ENCODE measurements at regions not wholly inside any gene's neighbourhood (a gene's known extent, or its start where the extent isn't known, plus 50 kb on each side); places are given as distances from the start of the nearest gene placed in this dataset.

DNA sequence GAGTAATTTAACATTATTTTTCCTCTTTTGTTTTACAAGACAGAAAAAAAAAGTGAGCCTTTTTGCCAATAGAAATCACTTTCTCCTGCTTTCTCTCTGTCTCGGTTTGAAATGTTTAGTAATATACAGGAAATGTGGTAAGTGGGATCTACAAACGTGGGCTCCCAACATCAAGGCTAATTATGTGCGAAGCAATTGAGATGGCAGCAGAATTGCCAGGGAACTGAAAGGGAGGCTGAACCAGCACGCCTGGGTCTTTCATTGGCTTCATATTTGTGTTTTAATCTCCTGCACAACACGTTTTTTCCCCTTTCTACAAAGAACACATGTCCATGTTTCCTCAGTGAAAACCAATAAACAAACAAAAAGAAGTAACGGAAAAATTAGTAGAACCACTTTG is 743.9 kb upstream of the SOX9 start:
- no peak for DNase-seq

DNA sequence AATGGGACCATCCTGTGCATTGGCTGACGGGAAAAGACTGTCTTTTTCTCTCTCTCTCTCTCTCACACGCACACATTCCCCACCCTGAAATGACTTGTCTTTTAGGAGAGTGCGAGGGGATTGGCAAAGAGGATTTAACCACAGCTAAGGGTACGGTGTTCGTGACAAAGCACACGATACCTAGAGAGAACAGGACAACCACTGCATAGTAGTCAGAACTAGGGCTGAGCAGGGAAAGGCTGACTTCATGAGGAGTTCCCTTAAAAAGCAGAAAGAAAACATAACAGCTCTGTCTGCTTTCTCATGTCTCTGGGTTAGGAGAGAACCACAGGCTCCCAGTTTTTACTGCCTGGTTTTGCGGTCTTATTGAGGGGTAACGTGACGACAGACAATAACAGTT is 742.8 kb upstream of the SOX9 start:
- no peak for DNase-seq

DNA sequence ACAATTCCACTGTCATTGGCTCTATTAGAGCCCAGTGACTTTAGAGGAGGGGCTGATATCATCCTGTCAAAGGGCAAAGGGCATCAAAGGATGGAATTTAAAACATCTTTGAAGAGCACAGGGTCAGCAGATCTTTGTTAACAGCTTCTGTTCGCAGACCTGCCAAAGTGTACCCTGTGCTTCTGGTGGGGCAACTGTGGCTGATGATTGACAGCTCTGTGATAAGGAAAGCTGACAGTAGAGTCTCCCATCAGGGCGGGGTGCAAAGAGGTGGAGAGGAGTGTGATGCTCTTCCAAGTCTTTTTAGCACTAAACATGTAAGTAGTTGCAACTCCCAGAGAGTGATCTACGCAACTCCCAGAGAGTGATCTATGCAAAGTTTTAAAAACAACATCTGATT is 742.1 kb upstream of the SOX9 start:
- no peak for DNase-seq

DNA sequence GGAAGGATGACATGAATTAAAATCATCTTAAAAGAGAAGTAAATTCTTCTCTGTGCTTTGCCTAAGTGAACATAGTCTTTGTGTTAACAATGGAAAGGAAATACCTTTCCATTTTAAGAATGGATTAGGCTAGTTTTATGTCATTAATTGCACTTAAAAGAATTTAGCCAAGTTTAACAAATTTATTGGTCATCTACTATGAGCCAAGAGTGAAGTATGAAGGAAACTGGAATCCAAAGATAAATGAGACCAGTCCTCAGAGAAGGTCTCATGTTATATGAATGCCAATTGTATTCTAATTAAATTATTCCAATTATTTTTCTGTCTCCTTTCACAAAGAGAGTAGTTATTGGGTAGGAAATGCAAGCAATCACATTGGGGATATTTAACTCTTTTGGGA is 741.3 kb upstream of the SOX9 start:
- DNase-seq, result no peak

DNA sequence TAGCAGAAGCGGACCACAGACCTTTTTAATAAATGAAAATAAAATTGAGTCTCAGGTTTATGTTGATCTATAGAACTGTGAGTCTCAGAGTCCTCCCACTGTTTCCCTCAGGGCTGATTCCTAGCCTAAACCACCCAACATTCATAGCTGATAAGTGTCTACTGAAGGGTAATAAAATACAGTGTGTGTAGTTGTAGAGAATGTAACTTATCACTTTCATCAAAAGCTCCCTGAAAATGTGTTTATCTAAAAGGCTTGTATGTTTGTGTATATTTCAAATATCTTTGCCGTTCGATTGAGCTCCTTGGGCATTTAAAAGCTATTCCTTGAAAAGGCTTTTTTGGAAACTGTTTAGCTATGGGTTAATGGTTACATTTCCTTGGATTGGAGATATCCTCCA is 740.3 kb upstream of the SOX9 start:
- no peak for DNase-seq

DNA sequence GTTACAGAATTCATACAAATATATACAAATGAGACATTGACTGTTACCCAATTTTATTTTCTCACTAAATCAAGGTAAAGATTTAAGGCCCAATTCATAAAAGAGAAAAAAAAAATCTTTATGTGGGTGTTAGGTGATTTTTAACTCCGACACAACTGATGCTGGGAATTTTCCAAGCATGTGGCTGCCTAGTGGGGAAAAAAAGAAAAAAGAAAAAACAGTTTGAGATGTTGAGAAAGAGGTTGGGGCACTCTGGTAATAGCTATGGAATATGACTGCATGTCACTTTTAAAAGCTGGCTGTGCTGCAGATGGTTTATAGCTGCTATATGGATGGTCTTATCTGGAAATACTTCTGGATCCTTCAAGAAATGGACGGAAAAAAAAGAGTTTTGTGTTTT is 739.9 kb upstream of the SOX9 start:
- DNase-seq, result no peak

DNA sequence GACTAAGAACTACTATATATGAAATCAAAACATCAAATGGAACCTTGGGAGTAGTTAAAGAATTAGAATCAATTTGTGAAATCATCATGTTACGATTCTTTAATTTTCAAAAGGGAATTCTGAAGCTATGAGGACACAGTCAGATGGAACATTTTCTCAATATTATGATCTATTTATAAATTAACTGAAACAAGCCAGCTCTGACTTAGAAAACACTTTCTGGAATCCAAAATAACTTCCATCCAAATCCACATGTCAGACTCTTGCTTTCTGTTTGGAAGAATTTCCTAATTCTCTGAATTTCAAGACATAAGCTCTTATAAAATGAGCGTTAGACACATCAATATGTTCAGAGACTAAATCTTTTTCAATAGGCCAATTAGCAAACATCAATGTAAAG is 737.7 kb upstream of the SOX9 start:
- DNase-seq, result no peak

DNA sequence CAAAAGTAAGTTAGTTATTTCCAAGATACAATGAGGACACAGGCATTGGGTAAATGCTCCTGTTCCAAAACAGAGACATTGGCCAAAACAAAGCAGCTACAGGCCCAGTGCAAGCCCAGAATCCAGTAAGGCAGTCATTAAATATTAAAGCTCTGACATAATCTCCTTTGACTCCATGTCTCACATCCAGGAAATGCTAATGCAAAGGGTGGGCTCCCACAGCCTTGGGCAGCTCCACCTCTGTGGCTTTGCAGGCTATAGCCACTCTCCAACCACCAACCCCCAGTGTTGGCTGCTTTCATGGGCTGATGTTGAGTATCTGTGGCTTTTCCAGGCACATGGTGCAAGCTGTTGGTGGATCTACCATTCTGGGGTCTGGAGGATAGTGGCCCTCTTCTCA is 733.4 kb upstream of the SOX9 start:
- no peak for DNase-seq

DNA sequence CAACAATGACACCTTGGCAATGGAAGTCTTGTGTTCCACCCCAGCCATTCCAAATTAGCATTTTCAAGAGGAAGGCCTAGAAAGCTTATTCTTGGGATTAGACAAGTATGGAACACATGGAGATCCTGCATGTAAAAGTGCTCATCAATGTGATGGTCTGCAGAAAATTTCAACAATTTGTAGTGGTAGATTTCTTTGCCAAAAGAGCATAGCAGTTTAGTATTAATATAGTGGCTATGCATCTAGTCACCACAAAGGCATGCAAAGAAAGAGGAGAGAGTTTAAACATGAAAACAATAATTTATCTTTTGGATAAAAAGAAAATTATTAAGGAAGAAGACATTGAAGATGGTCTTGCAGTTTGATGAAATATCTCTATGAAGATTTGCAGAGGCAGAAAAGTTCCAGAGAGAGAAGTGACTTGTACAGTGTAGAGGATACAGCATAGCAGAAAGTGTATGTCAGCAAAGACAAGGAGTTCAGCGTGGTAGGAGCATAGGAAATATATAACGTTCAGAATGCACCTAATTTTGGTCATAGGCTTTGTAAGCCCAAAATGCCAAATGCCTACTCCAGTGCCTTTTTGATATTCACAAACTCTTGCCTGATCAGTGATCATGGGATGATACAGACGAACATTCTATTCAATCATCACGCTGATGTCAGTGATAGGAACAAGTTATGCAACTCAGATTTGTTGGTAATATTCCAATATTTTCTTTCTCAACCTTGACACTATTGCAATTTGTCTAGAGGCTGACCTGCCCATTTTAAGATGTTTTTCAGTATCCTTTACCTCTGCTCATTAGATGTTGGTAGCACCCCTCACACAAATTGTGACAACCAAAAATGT is 727.9 kb upstream of the SOX9 start:
- DNase-seq, result no peak

DNA sequence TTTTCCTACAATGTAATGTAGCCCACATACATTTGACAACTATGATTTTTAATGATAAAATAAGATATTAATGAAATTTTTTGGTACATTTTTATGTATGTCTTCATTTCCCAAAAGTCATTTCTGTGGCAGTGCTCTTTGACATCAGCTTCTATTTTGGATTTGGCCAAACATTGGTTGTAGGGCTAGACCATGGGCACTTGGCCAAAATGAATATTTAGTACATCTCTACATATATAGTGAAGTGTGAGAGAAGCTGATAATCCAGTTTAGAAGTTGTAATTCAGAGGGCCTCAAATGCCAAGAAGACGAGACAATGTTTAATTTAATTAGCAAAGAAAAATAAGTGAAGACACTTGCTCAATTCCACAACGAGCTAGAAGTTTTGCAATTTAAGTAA is 724.9 kb upstream of the SOX9 start:
- DNase-seq, result no peak

DNA sequence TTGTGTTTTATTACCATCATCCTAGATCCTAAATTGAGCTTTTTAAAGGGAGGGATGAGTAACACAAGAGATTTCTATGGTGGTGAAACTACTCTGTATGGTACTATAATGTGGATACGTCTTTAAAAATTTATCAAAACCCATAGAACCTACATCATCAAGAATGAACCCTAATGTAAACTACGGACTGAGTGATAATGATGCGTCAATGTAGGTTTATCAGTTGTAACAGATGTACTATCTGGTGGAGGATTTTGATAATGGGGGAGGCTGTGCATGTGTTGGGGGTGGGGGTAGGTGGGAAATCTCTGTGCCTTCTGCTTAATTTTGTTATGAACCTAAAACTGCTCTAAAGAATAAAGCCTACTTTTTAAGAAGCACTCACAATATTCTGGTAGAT is 724.1 kb upstream of the SOX9 start:
- no peak for DNase-seq

DNA sequence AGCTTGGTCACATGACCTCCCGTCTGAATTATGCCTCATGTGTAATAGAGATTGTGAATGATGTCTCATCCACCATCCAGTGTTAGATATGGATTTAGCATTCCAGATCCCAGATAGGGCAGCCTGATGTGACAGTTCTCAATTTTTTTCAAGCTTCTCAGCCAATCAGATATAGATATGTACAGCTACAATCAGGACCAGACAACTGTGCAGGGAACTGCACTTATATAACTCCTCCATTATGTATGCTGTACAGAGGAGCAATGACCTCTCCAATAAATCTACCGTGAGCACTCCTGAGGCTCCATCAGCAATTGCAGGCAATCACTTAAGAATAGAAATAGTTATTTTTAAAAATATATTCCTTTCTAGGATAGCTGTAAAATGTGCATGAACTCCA is 722.8 kb upstream of the SOX9 start:
- no peak for DNase-seq

DNA sequence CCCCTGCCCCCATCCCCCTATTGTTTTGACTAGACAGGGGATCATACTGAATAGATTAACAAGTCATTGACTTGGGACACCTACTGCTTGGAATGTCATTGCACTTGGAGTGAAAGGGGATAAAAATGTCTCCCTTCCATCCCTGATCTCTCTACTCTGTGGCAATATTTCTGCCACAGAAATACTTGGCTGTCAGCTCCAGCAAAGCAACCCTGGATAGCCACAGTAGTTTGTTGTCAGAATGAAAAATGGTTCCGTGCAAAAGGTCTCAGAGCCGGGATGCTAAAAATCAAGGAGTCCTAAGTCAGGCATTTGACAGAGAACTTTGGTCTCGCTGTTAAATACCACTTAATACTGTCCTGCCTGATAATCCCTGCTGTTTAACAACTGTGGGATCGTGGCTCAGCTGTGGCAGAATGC is 722.0 kb upstream of the SOX9 start:
- DNase-seq, result no peak

DNA sequence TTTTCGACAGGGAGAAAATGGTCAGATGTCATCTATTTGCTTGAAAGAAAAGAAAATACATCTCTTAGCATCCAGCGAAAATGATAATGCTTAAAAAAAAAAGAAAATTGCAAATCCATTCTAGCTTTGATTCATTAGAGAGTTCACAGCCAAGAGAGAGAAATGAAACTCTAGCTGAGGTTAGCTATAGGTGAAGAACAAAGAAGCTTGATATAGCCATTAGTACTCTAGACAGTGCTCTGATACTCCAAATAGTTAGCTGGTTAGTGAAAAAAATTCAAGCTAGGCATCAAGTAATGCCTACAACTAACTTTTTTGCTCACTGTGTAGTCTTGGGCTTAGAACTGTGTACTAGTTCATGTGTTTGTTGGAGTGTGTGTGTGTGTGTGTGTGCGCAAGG is 721.6 kb upstream of the SOX9 start:
- no peak for DNase-seq

DNA sequence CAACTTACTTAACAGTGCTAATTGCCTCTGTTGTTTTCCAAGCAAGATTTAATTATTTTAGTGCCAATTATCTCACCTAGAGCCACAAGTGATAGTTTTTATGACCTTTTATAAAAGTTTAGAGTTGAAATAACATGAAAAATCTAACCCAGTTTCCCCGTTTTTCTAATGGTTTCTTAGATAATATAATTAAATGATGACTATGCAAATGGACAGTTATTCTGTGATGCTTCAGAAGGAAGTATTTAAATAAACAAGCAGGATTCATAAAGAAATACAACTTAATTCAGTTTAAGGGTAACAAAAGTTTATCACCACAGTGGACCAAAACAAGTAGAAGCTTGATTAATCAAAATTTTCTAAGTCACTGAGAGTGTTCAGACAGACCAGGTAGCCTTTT is 721.2 kb upstream of the SOX9 start:
- DNase-seq, result no peak

DNA sequence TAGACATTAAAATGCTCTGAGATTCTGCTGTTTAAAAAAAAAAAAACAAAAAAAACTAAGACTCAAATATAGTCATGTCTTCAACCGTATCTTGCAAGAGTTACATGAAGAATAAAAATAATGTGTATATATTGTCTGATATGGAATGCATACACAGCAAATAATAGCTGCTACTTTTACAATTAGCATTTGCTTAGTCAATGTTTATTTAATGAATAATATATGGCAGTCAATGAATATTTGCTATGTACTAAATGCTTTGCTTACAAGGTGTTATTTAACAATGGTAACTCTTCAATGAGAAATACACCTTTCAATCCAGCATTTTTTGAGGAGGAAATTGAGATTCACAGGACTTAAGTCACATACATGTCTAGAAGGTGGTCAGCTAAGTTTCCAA is 718.8 kb upstream of the SOX9 start:
- no peak for DNase-seq

DNA sequence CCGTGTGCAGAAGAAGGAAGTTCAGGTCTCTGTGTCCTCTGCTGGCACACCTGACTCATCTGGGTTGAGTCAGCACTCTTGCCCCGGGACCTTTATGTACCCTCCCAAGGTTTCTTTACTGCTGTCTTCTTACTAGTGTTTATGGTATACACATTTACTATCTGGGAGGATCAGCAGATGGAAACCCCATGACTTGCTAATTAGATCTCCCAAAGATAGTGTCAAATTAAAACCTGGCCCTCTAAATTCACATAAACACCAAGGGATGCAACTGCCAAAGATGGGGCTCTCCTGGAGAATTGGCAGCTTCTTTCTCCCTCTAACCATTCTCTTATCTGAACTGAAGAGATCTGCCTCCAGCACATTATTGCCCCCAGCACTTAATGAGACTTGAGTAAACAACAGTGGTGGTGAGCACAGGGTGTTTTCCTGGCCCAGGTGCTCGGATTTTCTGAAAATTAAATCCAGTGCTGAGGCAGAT is 718.1 kb upstream of the SOX9 start:
- peak; percentile 46 for DNase-seq

DNA sequence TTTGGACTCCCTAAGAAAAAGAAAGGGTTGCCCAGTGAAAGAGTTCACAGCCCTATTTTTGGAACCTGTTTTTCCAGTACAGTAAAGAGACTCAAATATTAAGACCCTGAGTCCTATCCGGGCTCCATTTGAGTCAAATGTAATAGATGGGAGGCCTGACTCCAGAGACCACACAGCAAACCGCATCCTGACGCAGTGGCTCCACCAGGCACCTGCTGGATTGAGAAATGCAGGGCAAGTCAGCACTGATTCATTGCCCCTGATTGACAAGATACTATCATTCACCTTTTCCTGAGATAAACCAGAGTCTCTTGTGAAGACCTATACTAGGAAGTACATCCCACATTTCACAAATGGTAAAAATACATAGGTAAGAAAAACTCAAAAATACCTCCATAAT is 715.7 kb upstream of the SOX9 start:
- no peak for DNase-seq

DNA sequence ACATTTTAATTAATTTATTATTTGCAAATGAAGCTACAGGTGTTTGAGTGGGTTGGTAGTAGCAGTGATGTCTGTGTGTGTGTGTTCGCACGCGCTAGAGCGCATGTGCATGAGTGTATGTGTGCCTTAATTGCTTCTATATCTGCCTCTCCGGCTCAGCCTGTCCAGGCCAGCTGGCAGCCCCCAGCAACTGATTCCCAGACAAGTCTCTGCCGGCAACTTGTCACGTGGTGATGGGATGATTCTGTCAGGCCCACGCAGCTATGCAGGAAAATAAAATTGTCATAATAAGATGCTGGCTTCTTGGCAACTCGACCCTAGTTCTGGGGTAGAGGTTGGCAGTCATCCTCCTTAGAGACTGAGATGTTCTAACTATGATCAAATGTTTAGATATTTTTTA is 712.8 kb upstream of the SOX9 start:
- DNase-seq, result no peak

DNA sequence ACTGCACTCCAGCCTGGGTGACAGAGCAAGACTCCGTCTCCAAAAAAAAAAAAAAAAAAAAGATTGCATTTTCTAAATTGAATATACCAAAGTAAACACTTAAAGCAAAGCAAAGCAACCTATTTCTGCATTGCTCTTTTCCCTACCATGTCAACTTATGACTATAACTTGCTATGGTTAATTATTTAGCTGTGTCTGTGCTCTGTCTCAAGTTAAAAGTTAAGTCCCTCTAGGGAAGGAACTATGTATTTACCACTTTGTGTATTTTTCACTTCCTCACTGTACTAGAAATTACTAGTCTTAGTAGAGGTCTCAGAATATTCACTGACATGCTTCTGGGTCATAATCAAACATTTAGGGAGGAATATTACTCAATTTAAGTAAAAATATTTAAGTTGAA is 711.7 kb upstream of the SOX9 start:
- no peak for DNase-seq

DNA sequence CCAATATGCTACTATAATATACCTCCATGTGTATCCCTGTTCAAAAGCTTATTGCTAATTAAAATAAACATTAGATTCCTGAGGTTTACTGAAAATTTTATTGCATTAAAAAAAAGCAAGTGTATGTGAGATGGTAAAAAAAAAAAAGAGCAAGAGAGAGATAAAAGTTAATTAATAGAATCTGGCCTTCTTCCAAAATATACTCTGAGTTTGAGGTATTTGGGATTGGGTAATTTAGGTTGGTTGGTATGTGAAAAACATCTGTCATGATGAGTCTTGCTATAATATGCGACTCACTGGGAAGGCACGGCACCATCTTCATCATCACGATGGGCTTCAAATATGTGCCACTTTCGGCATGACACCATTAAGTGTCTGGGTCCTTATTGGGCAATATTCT is 711.1 kb upstream of the SOX9 start:
- DNase-seq, result no peak

DNA sequence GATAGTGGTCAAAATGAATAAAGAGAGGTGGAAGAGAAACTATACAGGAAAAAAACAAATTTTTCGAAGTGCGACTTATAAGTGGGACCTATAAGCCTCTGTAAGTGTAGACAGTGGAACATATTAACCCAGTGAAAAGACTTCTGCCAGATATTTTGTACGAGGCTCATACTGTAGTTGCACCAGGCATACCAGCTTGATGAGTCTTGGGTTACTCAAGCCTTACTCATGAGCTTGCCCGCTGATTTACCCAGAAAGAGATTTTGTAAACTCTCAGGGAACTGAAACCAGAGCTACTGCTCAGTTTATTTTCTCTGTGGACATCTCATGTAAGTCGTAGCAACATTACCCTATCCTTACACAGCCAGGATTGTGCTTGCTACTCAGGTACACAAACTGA is 708.0 kb upstream of the SOX9 start:
- DNase-seq, result no peak

DNA sequence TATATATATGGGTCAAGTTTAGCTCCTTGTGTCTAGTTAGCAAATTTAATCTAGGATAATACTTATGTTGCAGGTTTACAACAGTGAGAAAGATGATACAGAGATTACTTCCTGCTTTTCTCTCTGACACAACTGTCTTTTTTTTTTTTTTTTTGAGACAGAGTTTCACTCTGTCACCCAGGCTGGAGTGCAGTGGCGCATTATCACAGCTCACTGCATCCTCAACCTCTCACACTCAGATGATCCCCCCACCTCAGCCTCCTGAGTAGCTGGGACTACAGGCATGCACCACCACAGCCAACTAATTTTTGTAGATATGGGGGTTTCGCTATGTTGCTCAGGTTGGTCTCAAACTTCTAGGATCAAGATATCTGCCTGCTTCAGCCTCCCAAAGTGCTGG is 706.9 kb upstream of the SOX9 start:
- no peak for DNase-seq

DNA sequence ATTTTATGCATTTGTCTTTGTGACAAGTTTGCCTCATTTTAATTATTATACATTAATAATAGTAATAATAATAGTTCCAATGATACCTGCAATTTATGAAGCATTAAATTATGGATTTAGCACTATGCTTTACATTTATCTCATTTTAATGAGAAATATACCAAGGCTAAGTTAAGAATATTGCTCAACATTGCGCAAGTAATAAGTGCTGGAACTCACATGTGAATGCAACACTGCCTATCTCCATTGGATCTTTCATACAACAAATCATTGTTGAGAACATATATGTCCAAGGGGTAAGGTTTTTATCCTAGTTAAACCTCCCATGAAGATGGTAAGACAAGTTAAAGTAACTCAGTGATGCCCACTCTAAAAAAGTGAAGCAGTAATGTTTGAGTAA is 703.7 kb upstream of the SOX9 start:
- no peak for DNase-seq

DNA sequence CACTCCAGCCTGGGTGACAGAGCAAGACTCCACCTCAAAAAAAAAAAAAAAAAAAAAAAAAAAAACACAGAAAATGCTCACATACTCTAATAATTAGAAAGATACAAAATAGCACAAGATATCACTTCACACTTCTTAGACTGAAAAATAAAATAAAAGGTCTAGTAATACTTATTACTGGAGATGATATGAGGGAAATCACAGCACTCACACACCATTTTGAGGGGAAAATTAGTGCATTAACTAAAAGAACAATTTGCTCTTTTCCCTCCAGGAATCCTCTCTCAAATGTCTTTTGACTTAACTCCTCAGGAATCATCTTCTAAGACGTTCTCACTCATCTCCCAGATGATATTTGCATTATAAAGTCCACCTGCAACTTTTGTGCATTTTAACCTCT is 697.9 kb upstream of the SOX9 start:
- no peak for DNase-seq

Data from DMS153 (cell line).